WERI-Rb-1 (cell line): ENCODE measurements at regions not wholly inside any gene's neighbourhood (a gene's known extent, or its start where the extent isn't known, plus 50 kb on each side); places are given as distances from the start of the nearest gene placed in this dataset.

ENCODE experiments used
- DNase-seq: peaks from one replicate; pipeline ENCODE4 v3.0.0-alpha.2; 2020
- H3K27ac ChIP-seq: fragments of 250-450 bp; sonication (Bioruptor Pico); 2 replicates; pipeline ENCODE4 v1.5.1; 2020; ENCODE audit warnings: mild to moderate bottlenecking, moderate library complexity
- H3K27me3 ChIP-seq: fragments of 250-450 bp; sonication (Bioruptor Pico); 2 replicates; pipeline ENCODE4 v1.5.1; 2021; ENCODE audit warnings: mild to moderate bottlenecking, low read depth, moderate library complexity; ENCODE audit not compliant: insufficient read depth, severe bottlenecking
- H3K36me3 ChIP-seq: fragments of 250-450 bp; sonication (Bioruptor Pico); 2 replicates; pipeline ENCODE4 v1.5.1; 2020; ENCODE audit warnings: mild to moderate bottlenecking, moderate library complexity
- H3K4me3 ChIP-seq: 2 replicates; pipeline ENCODE4 v1.5.1; 2011; ENCODE audit warnings: low read depth, mild to moderate bottlenecking, control low read depth, low read length
- H3K9me3 ChIP-seq: fragments of 250-450 bp; sonication (Bioruptor Pico); 2 replicates; pipeline ENCODE4 v1.5.1; 2021; ENCODE audit warnings: mild to moderate bottlenecking, moderate library complexity; ENCODE audit not compliant: severe bottlenecking
- TF ChIP-seq, protein P1 (sequence below): IDR thresholded peaks from 2 replicates; pipeline ENCODE4 v1.5.1; 2011; ENCODE audit warnings: low read depth, mild to moderate bottlenecking, control low read depth, inconsistent platforms, low read length

DNA sequence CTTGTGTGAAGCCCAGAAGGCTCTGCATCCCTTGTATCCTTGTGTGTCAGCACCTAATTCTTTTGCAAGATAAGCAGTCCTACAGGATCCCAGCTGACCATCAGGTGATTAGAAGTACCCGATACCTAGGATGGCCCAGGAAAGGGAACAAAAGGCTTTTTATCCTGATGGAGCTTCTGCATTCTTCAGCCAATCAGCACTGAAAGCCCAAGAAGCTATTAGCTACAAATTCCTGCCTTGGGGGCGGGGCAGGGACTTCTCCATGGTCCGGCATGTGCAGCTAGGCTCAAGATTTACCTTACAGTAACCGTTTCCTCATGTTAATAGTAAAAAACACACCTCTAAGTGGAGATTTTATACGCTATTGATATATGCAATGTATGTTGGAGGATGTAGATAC lies 264.6 kb upstream of the THUMPD2 start:
- DNase-seq: no peak
- TF ChIP-seq, protein P1, sequence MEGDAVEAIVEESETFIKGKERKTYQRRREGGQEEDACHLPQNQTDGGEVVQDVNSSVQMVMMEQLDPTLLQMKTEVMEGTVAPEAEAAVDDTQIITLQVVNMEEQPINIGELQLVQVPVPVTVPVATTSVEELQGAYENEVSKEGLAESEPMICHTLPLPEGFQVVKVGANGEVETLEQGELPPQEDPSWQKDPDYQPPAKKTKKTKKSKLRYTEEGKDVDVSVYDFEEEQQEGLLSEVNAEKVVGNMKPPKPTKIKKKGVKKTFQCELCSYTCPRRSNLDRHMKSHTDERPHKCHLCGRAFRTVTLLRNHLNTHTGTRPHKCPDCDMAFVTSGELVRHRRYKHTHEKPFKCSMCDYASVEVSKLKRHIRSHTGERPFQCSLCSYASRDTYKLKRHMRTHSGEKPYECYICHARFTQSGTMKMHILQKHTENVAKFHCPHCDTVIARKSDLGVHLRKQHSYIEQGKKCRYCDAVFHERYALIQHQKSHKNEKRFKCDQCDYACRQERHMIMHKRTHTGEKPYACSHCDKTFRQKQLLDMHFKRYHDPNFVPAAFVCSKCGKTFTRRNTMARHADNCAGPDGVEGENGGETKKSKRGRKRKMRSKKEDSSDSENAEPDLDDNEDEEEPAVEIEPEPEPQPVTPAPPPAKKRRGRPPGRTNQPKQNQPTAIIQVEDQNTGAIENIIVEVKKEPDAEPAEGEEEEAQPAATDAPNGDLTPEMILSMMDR: no peak
- Histone ChIP-seq H3K27ac (no peak overlapping the region), H3K9me3 (no peaks in the 10 kb centered on the region), H3K27me3 (no peaks in the 10 kb centered on the region), H3K36me3 (no peaks in the 10 kb centered on the region), H3K4me3 (no peak overlapping the region)

DNA sequence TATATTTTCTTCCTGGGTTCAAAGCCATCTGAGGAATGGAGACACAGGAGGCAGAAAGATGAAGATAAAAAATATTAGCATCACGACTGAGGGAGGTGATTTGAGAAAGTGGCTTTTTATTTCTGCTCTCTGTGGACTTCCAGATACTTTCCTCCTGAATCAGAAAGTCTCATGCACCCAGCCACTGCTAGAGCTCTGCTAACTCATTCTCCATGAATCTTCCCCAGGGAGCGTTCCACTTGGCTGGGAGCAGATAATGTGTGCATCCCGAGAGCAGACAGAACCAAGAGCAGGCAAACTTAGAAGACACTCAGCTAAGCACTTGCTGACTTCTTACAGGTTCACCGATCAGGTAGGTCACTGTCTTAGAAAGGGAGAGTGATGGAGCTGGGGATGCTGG lies 264.1 kb upstream of the THUMPD2 start:
- no peaks in the 10 kb centered on the region for H3K36me3 ChIP-seq
- TF ChIP-seq, protein P1: no peak
- no peak overlapping the region for H3K4me3 ChIP-seq
- H3K27ac ChIP-seq: no peak overlapping the region
- no peaks in the 10 kb centered on the region for H3K27me3 ChIP-seq
- no peaks in the 10 kb centered on the region for H3K9me3 ChIP-seq
- DNase-seq: no peak

DNA sequence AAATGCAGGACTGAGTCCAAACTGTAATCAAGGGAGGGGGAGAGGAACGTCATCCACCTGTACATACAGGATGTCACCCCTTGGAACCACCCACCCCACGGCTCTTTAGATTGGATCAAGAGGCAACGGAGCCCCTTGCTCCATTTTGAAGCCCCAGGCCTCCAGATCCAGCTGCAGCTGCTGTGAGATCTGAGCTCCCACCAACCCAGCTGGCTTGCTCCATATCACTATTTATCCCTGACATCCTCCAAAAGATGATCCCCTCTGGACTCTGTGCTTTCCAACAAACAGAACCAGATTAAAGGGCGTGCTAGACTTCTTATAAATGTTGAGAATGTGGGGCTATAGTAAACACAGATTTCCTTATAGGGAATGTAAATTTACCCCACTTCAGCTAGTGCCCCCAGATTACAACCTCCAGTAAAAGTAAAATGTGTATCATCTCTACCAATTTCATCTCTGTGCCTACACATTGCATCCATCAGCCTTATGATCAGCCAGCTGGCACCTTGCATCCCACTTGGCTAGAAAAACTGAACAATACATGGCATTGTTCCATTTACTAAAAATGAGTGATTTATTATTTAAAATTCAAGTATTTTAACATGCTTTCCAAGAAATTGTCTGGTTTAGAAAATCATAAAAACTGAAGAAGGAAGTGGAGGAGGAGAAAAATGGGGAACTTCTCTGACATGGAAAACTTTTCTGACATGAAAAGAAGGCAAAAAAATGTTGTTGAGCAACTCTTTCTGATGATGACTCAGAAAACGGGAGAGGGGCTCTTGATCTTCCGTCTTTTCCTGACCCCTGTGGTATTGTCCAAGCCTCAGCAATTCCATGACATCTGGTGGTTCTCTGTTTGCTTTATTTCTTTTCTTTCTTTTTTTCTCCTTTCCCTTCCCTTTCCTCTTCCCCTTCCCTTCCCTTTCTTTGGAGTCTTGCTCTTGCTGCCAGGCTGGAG lies 262.6 kb upstream of the THUMPD2 start:
- Histone ChIP-seq H3K36me3 (no peaks in the 10 kb centered on the region), H3K4me3 (no peak overlapping the region), H3K27me3 (no peaks in the 10 kb centered on the region), H3K27ac (no peak overlapping the region), H3K9me3 (no peaks in the 10 kb centered on the region)
- TF ChIP-seq, protein P1: no peak
- DNase-seq: no peak

DNA sequence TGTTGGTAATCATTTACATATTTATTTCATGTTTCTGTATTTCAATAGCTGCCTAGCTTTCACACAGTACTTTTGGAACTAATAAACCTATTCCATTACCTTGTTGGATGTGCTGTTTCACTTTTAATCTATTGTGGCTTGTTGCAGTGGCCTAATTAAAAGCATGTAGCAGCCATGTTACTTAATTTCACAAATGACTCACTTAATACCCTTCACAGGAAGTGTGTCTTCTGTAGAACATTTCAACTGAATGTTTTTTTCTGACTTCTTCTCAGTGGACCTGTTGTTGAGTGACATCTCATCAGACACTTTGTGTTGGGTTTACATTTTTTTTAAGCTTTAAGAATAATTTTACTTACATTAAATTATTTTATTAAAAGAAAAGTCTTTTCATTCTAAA lies 260.5 kb upstream of the THUMPD2 start:
- no peak overlapping the region for H3K27ac ChIP-seq
- H3K9me3 ChIP-seq: no peaks in the 10 kb centered on the region
- H3K27me3 ChIP-seq: no peaks in the 10 kb centered on the region
- H3K4me3 ChIP-seq: no peak overlapping the region
- H3K36me3 ChIP-seq: no peaks in the 10 kb centered on the region
- TF ChIP-seq, protein P1: no peak
- no peak for DNase-seq

DNA sequence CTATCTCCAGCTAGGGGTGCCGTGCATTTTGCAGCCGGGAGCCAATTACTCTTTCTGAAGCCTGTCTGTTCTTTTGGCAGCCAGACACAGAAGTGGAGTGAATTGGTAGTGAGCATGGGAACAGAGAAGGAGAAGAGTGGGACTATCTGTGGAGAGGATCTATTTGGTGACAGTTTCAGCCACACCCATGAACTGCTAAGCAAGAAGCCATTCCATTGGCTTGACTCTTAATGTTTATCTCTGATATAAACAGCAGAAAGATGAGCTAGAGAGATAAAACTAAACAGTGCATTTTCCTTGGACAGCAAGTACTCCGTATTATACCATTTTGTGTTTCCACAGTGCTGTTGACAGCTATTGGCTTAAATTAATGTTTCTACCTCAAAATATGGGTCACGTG lies 259.6 kb upstream of the THUMPD2 start:
- Histone ChIP-seq H3K27me3 (no peaks in the 10 kb centered on the region), H3K36me3 (no peaks in the 10 kb centered on the region), H3K9me3 (peaks cover 3% of the 10 kb centered on the region), H3K4me3 (no peak overlapping the region), H3K27ac (no peak overlapping the region)
- TF ChIP-seq, protein P1: no peak
- no peak for DNase-seq
